ENCODE measurements at regions not wholly inside any gene's neighbourhood (a gene's known extent, or its start where the extent isn't known, plus 50 kb on each side); places are given as distances from the start of the nearest gene placed in this dataset.

GRCh38 chr12:87775784-87776183 is 253.4 kb downstream of the C12orf50 start:
- no peak for TF ChIP-seq CTCF (IDR thresholded peaks at IDR 0.05)
- no peak for TF ChIP-seq EZH2 (IDR thresholded peaks at IDR 0.05)
- TF ChIP-seq EZH2phosphoT487 (IDR thresholded peaks at IDR 0.05), result no peak
